ENCODE measurements at regions not wholly inside any gene's neighbourhood (a gene's known extent, or its start where the extent isn't known, plus 50 kb on each side); places are given as distances from the start of the nearest gene placed in this dataset.

- Histone ChIP-seq H3K4me3 (no peak overlapping the region), H3K36me3 (no peaks in the 10 kb centered on the region), H3K4me1 (no peaks in the 10 kb centered on the region), H3K9me3 (no peaks in the 10 kb centered on the region), H3K27ac (no peak overlapping the region), H3K27me3 (no peaks in the 10 kb centered on the region)
- WGBS, 2 donors, result 43 to 67% methylated on average over 4 of the region's 4 CpGs
- intact Hi-C loops (cut with DNase I), result no loop called here
- TF ChIP-seq POLR2A (IDR thresholded peaks at IDR 0.05) (no peak), CTCF (IDR thresholded peaks at IDR 0.05) (no peak)
- DNase-seq, result no peak
These were observed 367.2 kb upstream of the SPTLC3 start for GRCh38 chr20:12641619-12642018.

GRCh38 chr20:12644461-12644860 lies 364.3 kb upstream of the SPTLC3 start:
- WGBS, 2 donors, result 66 to 92% methylated on average over 2 of the region's 2 CpGs
- no peak overlapping the region for H3K4me3 ChIP-seq

GRCh38 chr20:12649234-12649633 lies 359.5 kb upstream of the SPTLC3 start:
- H3K36me3 ChIP-seq, result no peaks in the 10 kb centered on the region
- TF ChIP-seq POLR2A (IDR thresholded peaks at IDR 0.05) (no peak), CTCF (IDR thresholded peaks at IDR 0.05) (no peak)
- no peaks in the 10 kb centered on the region for H3K9me3 ChIP-seq
- no peak overlapping the region for H3K27ac ChIP-seq
- no peaks in the 10 kb centered on the region for H3K4me1 ChIP-seq
- no peaks in the 10 kb centered on the region for H3K27me3 ChIP-seq
- 54% methylated on average over 2 of the region's 2 CpGs for WGBS, 2 donors
- no peak for DNase-seq
- H3K4me3 ChIP-seq, result no peak overlapping the region
- intact Hi-C loops (cut with DNase I), result no loop called here

More at GRCh38 chr20:12644461-12644860, 364.3 kb upstream of the SPTLC3 start:
- Histone ChIP-seq H3K4me1 (no peaks in the 10 kb centered on the region), H3K27ac (no peak overlapping the region), H3K36me3 (no peaks in the 10 kb centered on the region), H3K27me3 (no peaks in the 10 kb centered on the region), H3K9me3 (no peaks in the 10 kb centered on the region)
- DNase-seq, result no peak
- intact Hi-C loops (cut with DNase I), result no loop called here
- TF ChIP-seq CTCF (IDR thresholded peaks at IDR 0.05), result no peak
- no peak for TF ChIP-seq POLR2A (IDR thresholded peaks at IDR 0.05)

GRCh38 chr20:12653642-12654041 lies 355.1 kb upstream of the SPTLC3 start:
- TF ChIP-seq CTCF (IDR thresholded peaks at IDR 0.05) (no peak), POLR2A (IDR thresholded peaks at IDR 0.05) (no peak)
- Histone ChIP-seq H3K36me3 (no peaks in the 10 kb centered on the region), H3K27me3 (no peaks in the 10 kb centered on the region), H3K27ac (no peak overlapping the region), H3K9me3 (no peaks in the 10 kb centered on the region), H3K4me3 (no peak overlapping the region), H3K4me1 (no peaks in the 10 kb centered on the region)
- intact Hi-C loops (cut with DNase I), result no loop called here
- DNase-seq, result no peak

GRCh38 chr20:12659942-12660341 lies 348.8 kb upstream of the SPTLC3 start:
- WGBS, 2 donors, result 86 to 92% methylated on average over 1 of the region's 1 CpG
- Histone ChIP-seq H3K27ac (no peak overlapping the region), H3K4me1 (no peaks in the 10 kb centered on the region), H3K4me3 (no peak overlapping the region), H3K27me3 (no peaks in the 10 kb centered on the region), H3K9me3 (no peaks in the 10 kb centered on the region), H3K36me3 (no peaks in the 10 kb centered on the region)
- intact Hi-C loops (cut with DNase I), result no loop called here
- no peak for DNase-seq
- no peak for TF ChIP-seq CTCF (IDR thresholded peaks at IDR 0.05)
- TF ChIP-seq POLR2A (IDR thresholded peaks at IDR 0.05), result no peak
